ENCODE measurements at regions not wholly inside any gene's neighbourhood (a gene's known extent, or its start where the extent isn't known, plus 50 kb on each side); places are given as distances from the start of the nearest gene placed in this dataset. TPM values are rescaled to one million over a fixed set of nuclear protein-coding genes. Genes with fewer than 3 reads are reported as not detected.
"Not testable (repeated sequence)": the region's sequence is repeated elsewhere in the genome, so short reads cannot be mapped to it uniquely, and the experiment has no call there.

GRCh38 chr2:132009874-132010521 is 151.8 kb downstream of the ANKRD30BL start:
- no peak for TF ChIP-seq CTCF (IDR thresholded peaks at IDR 0.05; ENCODE audit: insufficient read depth, low read length)
- no peak for DNase-seq (ENCODE audit: low read depth)
- H3K4me3 ChIP-seq (ENCODE audit: low read depth, low read length): no peak overlapping the region

- no peak for TF ChIP-seq CTCF (IDR thresholded peaks at IDR 0.05; ENCODE audit: insufficient read depth, low read length)
- no peak for DNase-seq (ENCODE audit: low read depth)
- H3K4me3 ChIP-seq (ENCODE audit: low read depth, low read length): no peak overlapping the region
Observed at GRCh38 chr2:132009177-132009873, 152.4 kb downstream of the ANKRD30BL start.

- not testable (repeated sequence) for DNase-seq (ENCODE audit: low read depth); H3K4me3 ChIP-seq (ENCODE audit: low read depth, low read length)
Observed at GRCh38 chr2:131990751-131991150, 171.0 kb downstream of the ANKRD30BL start.

DNA sequence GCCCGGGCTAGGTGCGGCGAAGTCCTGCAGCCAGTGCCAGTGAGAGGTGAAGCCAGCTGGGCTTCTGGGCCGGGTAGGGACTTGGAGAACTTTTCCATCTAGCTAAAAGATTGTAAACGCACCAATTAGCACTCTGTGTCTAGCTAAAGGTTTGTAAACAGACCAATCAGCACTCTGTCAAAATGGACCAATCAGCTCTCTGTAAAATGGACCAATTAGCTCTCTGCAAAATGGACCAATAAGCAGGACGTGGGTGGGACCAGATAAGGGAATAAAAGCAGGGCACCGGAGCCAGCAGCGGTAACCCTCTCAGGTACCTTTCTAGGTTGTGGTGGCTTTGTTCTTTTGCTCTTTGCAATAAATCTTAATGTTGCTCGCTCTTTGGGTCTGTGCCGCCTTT is 195.1 kb downstream of the ANKRD30BL start:
- H3K4me3 ChIP-seq (ENCODE audit: low read depth, low read length); DNase-seq (ENCODE audit: low read depth): not testable (repeated sequence)

- DNase-seq (ENCODE audit: low read depth): no peak
- H3K4me3 ChIP-seq (ENCODE audit: low read depth, low read length): no peak overlapping the region
Observed at GRCh38 chr2:131966256-131966655, 195.5 kb downstream of the ANKRD30BL start.

GRCh38 chr2:131958019-131958609 is 203.6 kb downstream of the ANKRD30BL start:
- H3K4me3 ChIP-seq (ENCODE audit: low read depth, low read length); DNase-seq (ENCODE audit: low read depth): not testable (repeated sequence)

More at GRCh38 chr2:131966256-131966655, 195.5 kb downstream of the ANKRD30BL start:
- no peak for TF ChIP-seq CTCF (IDR thresholded peaks at IDR 0.05; ENCODE audit: insufficient read depth, low read length)

DNA sequence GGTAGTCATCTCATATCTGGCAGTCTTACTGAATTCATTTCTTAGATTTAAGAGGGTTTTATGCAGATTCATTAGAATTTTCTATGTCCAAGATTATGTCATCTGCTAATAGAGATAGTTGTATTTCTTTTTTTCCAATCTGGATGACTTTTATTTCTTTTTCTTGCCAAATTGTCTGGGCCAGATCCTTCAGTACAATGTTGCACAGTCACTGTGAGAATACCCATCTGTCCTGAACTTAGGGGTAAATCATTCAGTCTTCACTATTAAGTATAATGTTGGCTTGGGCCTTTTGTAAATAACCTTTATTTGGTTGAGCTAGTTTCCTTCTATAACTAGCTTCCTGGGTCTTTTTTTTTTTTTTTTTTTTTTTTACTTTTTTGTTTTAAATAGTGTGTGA is 213.1 kb downstream of the ANKRD30BL start:
- DNase-seq (ENCODE audit: low read depth): not testable (repeated sequence)

DNA sequence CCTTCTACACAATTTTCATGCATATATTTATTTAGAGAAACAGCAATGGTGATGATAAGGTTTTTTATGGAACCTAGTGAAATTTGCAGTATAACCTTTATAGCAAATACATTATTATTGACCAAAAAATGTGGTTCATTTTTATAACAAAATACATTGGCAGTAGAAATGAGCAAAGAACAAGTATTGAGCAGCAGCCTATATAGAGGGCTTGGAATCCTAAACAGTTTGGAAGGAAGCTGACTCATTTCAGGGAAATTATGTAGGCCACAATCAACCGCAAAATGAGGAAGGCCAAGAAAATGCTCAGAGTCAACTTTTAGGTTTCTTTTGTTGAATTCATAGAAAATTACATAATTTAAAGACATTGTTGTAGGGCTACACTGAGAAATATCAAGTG is 238.5 kb downstream of the ANKRD30BL start:
- not testable (repeated sequence) for DNase-seq (ENCODE audit: low read depth); H3K4me3 ChIP-seq (ENCODE audit: low read depth, low read length)

More for the DNA sequence above, 213.1 kb downstream of the ANKRD30BL start:
- H3K4me3 ChIP-seq (ENCODE audit: low read depth, low read length): not testable (repeated sequence)

GRCh38 chr2:131922854-131923253 is 238.9 kb downstream of the ANKRD30BL start:
- peak; percentile 35 for DNase-seq (ENCODE audit: low read depth)
- not testable (repeated sequence) for H3K4me3 ChIP-seq (ENCODE audit: low read depth, low read length)

Small RNA genes lying in the stretch of these regions (small RNA-seq; reads per million reads assigned to genes)
- gene AC093787.1: not detected
